ENCODE measurements at regions not wholly inside any gene's neighbourhood (a gene's known extent, or its start where the extent isn't known, plus 50 kb on each side); places are given as distances from the start of the nearest gene placed in this dataset.

DNA sequence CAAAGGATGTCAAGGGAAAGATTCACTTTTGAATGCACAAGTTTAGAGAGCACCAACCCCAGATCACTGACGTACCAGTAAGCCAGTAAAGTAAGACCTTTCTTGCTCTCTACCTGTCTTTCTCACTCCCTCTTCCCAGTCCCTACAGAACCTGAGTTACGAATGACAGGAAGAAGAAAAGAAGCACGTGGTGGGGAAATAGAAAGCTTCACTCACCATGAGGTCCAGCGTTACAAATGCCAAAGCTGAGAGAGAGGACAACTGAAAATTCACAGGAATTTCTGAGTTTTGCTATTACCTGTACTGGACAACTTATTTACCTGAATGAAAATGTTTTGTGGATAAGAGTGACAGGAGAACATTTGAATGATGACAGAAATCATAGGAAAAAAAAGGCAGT lies 133.2 kb upstream of the GBE1 start:
- WGBS, 2 donors, result 70 to 84% methylated on average over 3 to 4 of the region's 4 CpGs
- no peak for TF ChIP-seq POLR2A (IDR thresholded peaks at IDR 0.05)
- TF ChIP-seq, protein P1, sequence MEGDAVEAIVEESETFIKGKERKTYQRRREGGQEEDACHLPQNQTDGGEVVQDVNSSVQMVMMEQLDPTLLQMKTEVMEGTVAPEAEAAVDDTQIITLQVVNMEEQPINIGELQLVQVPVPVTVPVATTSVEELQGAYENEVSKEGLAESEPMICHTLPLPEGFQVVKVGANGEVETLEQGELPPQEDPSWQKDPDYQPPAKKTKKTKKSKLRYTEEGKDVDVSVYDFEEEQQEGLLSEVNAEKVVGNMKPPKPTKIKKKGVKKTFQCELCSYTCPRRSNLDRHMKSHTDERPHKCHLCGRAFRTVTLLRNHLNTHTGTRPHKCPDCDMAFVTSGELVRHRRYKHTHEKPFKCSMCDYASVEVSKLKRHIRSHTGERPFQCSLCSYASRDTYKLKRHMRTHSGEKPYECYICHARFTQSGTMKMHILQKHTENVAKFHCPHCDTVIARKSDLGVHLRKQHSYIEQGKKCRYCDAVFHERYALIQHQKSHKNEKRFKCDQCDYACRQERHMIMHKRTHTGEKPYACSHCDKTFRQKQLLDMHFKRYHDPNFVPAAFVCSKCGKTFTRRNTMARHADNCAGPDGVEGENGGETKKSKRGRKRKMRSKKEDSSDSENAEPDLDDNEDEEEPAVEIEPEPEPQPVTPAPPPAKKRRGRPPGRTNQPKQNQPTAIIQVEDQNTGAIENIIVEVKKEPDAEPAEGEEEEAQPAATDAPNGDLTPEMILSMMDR (IDR thresholded peaks at IDR 0.05), result no peak
- Histone ChIP-seq H3K27ac (no peak overlapping the region), H3K27me3 (no peaks in the 10 kb centered on the region), H3K4me1 (no peaks in the 10 kb centered on the region), H3K4me3 (no peak overlapping the region), H3K36me3 (no peaks in the 10 kb centered on the region), H3K9me3 (no peaks in the 10 kb centered on the region)
- DNase-seq, result no peak
- intact Hi-C loops (cut with DNase I), result no loop called here

DNA sequence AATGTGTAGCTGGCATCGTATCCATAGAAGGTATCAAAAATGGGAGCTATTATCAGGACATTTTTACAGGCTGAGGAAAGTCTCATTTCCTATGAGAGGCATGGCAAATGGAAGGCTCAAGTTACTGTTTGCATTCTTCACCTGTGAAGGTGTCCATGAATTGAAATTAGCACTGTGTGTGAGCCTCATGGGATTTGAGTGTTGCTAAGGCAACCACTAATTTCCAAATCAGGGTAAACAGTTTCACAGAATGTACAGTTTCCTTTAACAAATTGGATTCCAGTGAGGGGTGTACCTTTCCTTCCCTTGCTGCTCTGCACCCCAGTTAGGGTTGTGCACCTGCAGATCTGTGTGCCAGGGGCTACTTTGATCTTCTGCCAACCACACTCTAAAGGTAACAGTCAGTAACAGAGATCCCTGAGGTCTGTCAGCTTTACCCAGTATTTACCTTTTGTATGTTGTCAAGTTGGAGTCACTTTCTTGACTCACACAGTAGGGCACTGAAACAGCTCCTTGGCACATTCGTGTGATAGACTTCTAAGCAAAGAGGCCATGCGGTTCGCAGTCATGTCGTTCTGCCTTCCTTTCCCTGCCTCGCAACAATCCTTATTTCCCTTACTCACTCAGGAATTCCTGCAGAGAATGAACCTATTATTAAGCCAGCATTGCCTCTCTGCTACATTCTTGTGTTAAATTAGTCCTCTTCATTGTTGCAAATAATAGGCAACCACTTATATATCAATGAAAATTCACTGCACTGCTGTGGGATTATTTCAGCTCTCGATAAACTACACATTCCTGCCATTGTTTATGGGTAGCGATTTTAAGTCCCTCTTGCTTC lies 129.8 kb upstream of the GBE1 start:
- H3K36me3 ChIP-seq, result no peaks in the 10 kb centered on the region
- no peak overlapping the region for H3K27ac ChIP-seq
- no peak for DNase-seq
- intact Hi-C loops (cut with DNase I), result no loop called here
- 76 to 77% methylated on average over 8 of the region's 8 CpGs for WGBS, 2 donors
- no peaks in the 10 kb centered on the region for H3K27me3 ChIP-seq
- TF ChIP-seq, protein P1 (IDR thresholded peaks at IDR 0.05), result no peak
- no peak for TF ChIP-seq POLR2A (IDR thresholded peaks at IDR 0.05)
- H3K9me3 ChIP-seq, result no peaks in the 10 kb centered on the region
- no peaks in the 10 kb centered on the region for H3K4me1 ChIP-seq
- no peak overlapping the region for H3K4me3 ChIP-seq

DNA sequence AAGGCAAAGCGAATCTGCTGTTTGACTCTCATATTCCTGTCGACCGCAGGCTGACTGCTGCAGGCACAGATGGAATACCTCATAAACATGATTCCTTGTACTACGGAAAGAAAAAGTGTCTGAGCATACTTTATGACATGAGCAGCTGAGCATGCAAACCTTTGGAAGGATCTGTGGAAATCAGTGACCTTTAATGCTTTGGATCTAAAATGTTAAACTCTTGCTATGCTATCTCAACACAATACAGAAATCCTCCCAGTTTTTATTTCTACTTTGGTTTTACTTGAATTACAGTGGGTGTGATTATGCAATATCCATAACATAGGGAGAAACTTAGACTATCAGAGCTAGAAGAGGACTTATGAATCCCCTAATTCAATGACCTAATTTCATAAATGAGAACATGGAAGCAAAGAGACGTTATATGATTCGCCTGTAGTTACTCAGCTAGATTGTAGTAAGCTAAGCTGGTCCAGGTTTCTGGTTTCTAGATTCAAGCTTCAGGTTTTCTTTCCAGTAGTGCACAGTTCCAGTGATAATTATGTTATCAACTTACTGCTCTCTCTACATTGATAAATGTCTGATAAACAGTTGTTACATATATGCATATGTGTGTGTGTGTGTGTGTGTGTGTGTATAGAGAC lies 127.6 kb upstream of the GBE1 start:
- Histone ChIP-seq H3K4me1 (no peaks in the 10 kb centered on the region), H3K4me3 (no peak overlapping the region), H3K9me3 (no peaks in the 10 kb centered on the region), H3K27ac (no peak overlapping the region), H3K27me3 (no peaks in the 10 kb centered on the region), H3K36me3 (no peaks in the 10 kb centered on the region)
- 70 to 73% methylated on average over 6 of the region's 6 CpGs for WGBS, 2 donors
- intact Hi-C loops (cut with DNase I), result no loop called here
- no peak for DNase-seq
- TF ChIP-seq, protein P1 (IDR thresholded peaks at IDR 0.05), result no peak
- TF ChIP-seq POLR2A (IDR thresholded peaks at IDR 0.05), result no peak

DNA sequence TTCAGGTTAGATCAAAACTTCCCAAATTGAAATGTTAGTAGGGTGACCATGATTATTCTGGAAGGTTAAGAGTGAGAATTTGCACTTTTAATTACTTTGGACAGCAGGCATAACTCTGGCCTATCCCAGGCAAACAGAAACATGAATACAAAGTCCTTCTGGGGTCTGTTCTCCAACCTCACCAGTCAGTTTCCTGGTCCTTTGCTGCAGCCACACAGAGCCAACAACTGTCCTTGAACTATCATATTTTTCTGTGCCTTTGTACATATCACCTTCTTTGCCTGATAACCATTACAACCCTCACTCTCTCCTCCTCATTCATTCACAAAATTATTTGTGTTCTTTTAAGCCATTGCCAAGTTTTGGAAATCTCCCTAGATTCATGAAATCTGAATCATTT lies 126.0 kb upstream of the GBE1 start:
- no peaks in the 10 kb centered on the region for H3K36me3 ChIP-seq

DNA sequence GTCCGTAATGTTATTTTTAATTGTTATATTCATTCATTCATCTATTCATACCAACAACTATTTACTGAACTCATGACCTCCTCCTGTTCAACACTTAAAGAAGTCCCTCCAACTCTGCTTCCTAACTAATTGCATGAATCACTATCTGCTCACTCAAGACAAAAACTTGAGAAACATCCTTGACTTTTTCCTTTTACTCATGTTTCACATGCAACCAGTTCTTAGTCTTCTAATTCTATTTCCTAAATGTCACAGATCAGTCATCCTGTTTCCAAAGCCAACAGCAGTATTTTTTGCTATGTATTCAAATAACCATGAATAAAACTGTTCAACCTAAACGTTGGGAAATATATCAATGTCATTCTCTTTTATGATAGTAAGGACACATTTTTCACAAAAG lies 124.6 kb upstream of the GBE1 start:
- intact Hi-C loops (cut with DNase I), result no loop called here
- no peak for DNase-seq
- 49 to 64% methylated on average over 2 of the region's 2 CpGs for WGBS, 2 donors
- H3K27ac ChIP-seq, result no peak overlapping the region
- H3K9me3 ChIP-seq, result no peaks in the 10 kb centered on the region
- TF ChIP-seq, protein P1 (IDR thresholded peaks at IDR 0.05), result no peak
- TF ChIP-seq POLR2A (IDR thresholded peaks at IDR 0.05), result no peak
- H3K36me3 ChIP-seq, result no peaks in the 10 kb centered on the region
- no peak overlapping the region for H3K4me3 ChIP-seq
- H3K4me1 ChIP-seq, result no peaks in the 10 kb centered on the region
- H3K27me3 ChIP-seq, result no peaks in the 10 kb centered on the region

More for the DNA sequence above, 126.0 kb upstream of the GBE1 start:
- TF ChIP-seq, protein P1 (IDR thresholded peaks at IDR 0.05), result no peak
- TF ChIP-seq POLR2A (IDR thresholded peaks at IDR 0.05), result no peak
- intact Hi-C loops (cut with DNase I), result no loop called here
- H3K27me3 ChIP-seq, result no peaks in the 10 kb centered on the region
- no peak overlapping the region for H3K4me3 ChIP-seq
- DNase-seq, result no peak
- no peaks in the 10 kb centered on the region for H3K9me3 ChIP-seq
- H3K27ac ChIP-seq, result no peak overlapping the region
- no peaks in the 10 kb centered on the region for H3K4me1 ChIP-seq
